Fibroblast of lung (primary cell): ENCODE measurements at regions not wholly inside any gene's neighbourhood (a gene's known extent, or its start where the extent isn't known, plus 50 kb on each side); places are given as distances from the start of the nearest gene placed in this dataset.

Experiments
- EZH2 ChIP-seq: IDR thresholded peaks from 2 replicates; pipeline ENCODE4 v1.5.1; 2012; ENCODE audit warnings: low read length, control low read depth, mild to moderate bottlenecking; ENCODE audit errors: missing control alignments
- TF ChIP-seq, protein P1 (sequence below), 2 donors: IDR thresholded peaks in 1 of 2; conservative IDR thresholded peaks in 1 of 2; 1 replicate in 1 of 2; 2 replicates in 1 of 2; pipeline ENCODE4 v1.5.1; 2011 to 2012; ENCODE audit warnings: low read length in 2 of 2, control low read depth in 1 of 2, inconsistent platforms in 1 of 2, low read depth in 1 of 2, mild to moderate bottlenecking in 1 of 2

DNA sequence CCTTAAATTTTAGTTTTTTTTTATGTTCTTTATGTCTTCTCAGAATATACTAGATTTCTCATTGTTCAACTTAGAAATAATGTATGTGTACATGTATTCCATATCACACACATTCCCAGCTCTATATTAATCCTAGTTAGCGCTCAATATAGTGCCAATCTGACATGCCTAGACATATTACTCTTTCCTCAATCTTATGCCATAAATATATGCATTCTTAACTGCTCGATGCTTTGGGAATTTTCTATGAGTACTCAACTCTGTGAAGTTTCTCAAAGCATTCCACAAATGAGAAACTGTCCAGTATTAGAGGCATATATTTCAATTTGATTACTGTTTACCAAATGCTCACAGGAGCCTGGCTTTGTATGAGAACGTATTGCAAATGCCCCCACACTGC lies 231.2 kb upstream of the VEGFC start:
- TF ChIP-seq, protein P1, sequence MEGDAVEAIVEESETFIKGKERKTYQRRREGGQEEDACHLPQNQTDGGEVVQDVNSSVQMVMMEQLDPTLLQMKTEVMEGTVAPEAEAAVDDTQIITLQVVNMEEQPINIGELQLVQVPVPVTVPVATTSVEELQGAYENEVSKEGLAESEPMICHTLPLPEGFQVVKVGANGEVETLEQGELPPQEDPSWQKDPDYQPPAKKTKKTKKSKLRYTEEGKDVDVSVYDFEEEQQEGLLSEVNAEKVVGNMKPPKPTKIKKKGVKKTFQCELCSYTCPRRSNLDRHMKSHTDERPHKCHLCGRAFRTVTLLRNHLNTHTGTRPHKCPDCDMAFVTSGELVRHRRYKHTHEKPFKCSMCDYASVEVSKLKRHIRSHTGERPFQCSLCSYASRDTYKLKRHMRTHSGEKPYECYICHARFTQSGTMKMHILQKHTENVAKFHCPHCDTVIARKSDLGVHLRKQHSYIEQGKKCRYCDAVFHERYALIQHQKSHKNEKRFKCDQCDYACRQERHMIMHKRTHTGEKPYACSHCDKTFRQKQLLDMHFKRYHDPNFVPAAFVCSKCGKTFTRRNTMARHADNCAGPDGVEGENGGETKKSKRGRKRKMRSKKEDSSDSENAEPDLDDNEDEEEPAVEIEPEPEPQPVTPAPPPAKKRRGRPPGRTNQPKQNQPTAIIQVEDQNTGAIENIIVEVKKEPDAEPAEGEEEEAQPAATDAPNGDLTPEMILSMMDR (conservative IDR thresholded peaks at IDR 0.05 in 1 of 2, IDR thresholded peaks at IDR 0.05 in 1 of 2; ENCODE audit: low read depth in 1 of 2, low read length in 2 of 2) = no peak
- TF ChIP-seq EZH2 = no peak
